HUES64 (cell line): ENCODE measurements at regions not wholly inside any gene's neighbourhood (a gene's known extent, or its start where the extent isn't known, plus 50 kb on each side); places are given as distances from the start of the nearest gene placed in this dataset.
"Not testable (repeated sequence)": the region's sequence is repeated elsewhere in the genome, so short reads cannot be mapped to it uniquely, and the experiment has no call there.

Source experiments
- H3K27ac ChIP-seq: 2 replicates; pipeline ENCODE4 v1.7.0; 2013; ENCODE audit warnings: low read depth, low read length, inconsistent platforms
- H3K27me3 ChIP-seq: 2 replicates; pipeline ENCODE4 v1.6.1; 2013; ENCODE audit warnings: mild to moderate bottlenecking, low read length; ENCODE audit not compliant: insufficient read depth
- H3K36me3 ChIP-seq: 2 replicates; pipeline ENCODE4 v1.6.1; 2013; ENCODE audit warnings: mild to moderate bottlenecking, low read length; ENCODE audit not compliant: insufficient read depth
- H3K4me1 ChIP-seq: 2 replicates; pipeline ENCODE4 v1.6.1; 2013; ENCODE audit warnings: mild to moderate bottlenecking, low read length, moderate library complexity; ENCODE audit not compliant: insufficient read depth
- H3K4me3 ChIP-seq: 2 replicates; pipeline ENCODE4 v1.5.1; 2013; ENCODE audit warnings: mild to moderate bottlenecking, low read length, moderate library complexity
- H3K9ac ChIP-seq: 2 replicates; pipeline ENCODE4 v1.6.1; 2013; ENCODE audit warnings: mild to moderate bottlenecking, low read depth, low read length
- H3K9me3 ChIP-seq: 2 replicates; pipeline ENCODE4 v1.6.1; 2013; ENCODE audit warnings: low read depth, low read length; ENCODE audit not compliant: insufficient read depth
- WGBS: fragments of 150-250, 120-280 bp; methylation state at CpG from one replicate; pipeline ENCODE4 v1.1.7; 2013; ENCODE audit warnings: missing lambda C conversion rate; 5-methylcytosine and 5-hydroxymethylcytosine counted together

DNA sequence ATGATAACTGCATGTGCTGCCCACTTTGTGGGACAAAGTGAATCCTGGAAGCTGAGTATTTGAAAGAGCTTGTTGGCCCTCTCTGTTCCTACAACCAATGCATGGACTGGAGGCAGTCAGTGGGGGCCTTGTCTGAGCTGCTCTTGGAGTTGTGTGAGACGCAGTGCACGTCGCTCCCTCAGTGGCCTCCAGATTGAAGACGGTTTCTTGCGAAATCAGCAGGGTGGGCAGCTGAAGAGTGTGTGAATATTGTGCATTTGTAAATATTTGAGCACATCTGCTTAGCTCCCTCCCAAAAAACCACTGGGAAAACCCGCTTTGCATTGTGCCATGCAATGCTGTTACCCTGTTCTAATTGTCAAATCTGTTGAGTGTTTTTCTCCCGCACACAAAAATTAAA lies 782.8 kb downstream of the PLCL1 start:
- Histone ChIP-seq H3K9me3 (no peaks in the 10 kb centered on the region), H3K4me1 (no peaks in the 10 kb centered on the region), H3K9ac (no peak overlapping the region), H3K36me3 (no peaks in the 10 kb centered on the region), H3K27ac (no peak overlapping the region), H3K27me3 (no peaks in the 10 kb centered on the region), H3K4me3 (no peak overlapping the region)
- WGBS, result 92% methylated on average over 7 of the region's 7 CpGs

- H3K4me1 ChIP-seq, result no peaks in the 10 kb centered on the region
- H3K4me3 ChIP-seq, result no peak overlapping the region
- WGBS, result 78% methylated on average over 4 of the region's 4 CpGs
- H3K9ac ChIP-seq, result no peak overlapping the region
- no peak overlapping the region for H3K27ac ChIP-seq
- H3K27me3 ChIP-seq, result no peaks in the 10 kb centered on the region
- H3K36me3 ChIP-seq, result no peaks in the 10 kb centered on the region
- H3K9me3 ChIP-seq, result no peaks in the 10 kb centered on the region
Measured at GRCh38 chr2:198571393-198571792, 767.0 kb downstream of the PLCL1 start.

- no peaks in the 10 kb centered on the region for H3K4me1 ChIP-seq
- WGBS, result 100% methylated on average over 1 of the region's 2 CpGs
- H3K4me3 ChIP-seq, result no peak overlapping the region
Measured at GRCh38 chr2:198558176-198558575, 753.8 kb downstream of the PLCL1 start.

GRCh38 chr2:198546122-198546521 lies 741.7 kb downstream of the PLCL1 start:
- H3K36me3 ChIP-seq, result no peaks in the 10 kb centered on the region
- no peak overlapping the region for H3K9ac ChIP-seq
- H3K9me3 ChIP-seq, result no peaks in the 10 kb centered on the region
- 93% methylated on average over 2 of the region's 2 CpGs for WGBS
- no peaks in the 10 kb centered on the region for H3K4me1 ChIP-seq
- H3K27me3 ChIP-seq, result no peaks in the 10 kb centered on the region
- H3K27ac ChIP-seq, result no peak overlapping the region
- no peak overlapping the region for H3K4me3 ChIP-seq

More at GRCh38 chr2:198558176-198558575, 753.8 kb downstream of the PLCL1 start:
- peaks cover 10% of the 10 kb centered on the region; the same call in 1 of the 2 replicates for H3K9me3 ChIP-seq
- H3K36me3 ChIP-seq, result no peaks in the 10 kb centered on the region
- no peak overlapping the region for H3K9ac ChIP-seq
- H3K27me3 ChIP-seq, result no peaks in the 10 kb centered on the region
- no peak overlapping the region for H3K27ac ChIP-seq

GRCh38 chr2:198545411-198545810 lies 741.0 kb downstream of the PLCL1 start:
- H3K4me3 ChIP-seq, result no peak overlapping the region
- H3K9me3 ChIP-seq, result no peaks in the 10 kb centered on the region
- no peak overlapping the region for H3K9ac ChIP-seq
- WGBS, result 80% methylated on average over 2 of the region's 3 CpGs
- H3K27ac ChIP-seq, result no peak overlapping the region
- no peaks in the 10 kb centered on the region for H3K4me1 ChIP-seq
- H3K27me3 ChIP-seq, result no peaks in the 10 kb centered on the region
- no peaks in the 10 kb centered on the region for H3K36me3 ChIP-seq

- Histone ChIP-seq H3K9me3 (no peaks in the 10 kb centered on the region), H3K9ac (no peak overlapping the region), H3K4me1 (no peaks in the 10 kb centered on the region), H3K36me3 (no peaks in the 10 kb centered on the region), H3K27ac (no peak overlapping the region), H3K27me3 (no peaks in the 10 kb centered on the region), H3K4me3 (no peak overlapping the region)
- no CpG with 5 or more reads among the region's 1 CpG for WGBS
Measured at GRCh38 chr2:198544461-198544860, 740.1 kb downstream of the PLCL1 start.

DNA sequence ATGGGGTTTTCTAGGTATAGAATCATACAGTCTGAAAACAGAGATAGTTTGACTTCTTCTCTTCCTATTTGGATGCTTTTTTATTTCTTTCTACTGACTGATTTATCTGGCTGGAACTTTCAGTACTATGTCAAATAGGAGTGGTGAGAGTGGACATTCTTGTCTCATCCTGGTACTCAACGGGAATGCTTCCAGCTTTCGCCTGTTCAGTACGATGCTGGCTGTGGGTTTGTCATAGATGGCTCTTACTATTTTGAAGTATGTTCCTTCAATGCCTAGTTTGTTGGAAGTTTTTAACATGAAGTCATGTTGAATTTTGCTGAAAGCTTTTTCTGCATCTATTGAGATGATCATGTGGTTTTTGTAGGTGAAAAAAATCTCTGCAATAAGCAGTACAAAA lies 730.4 kb downstream of the PLCL1 start:
- Histone ChIP-seq H3K27ac (no peak overlapping the region), H3K36me3 (no peaks in the 10 kb centered on the region), H3K9ac (no peak overlapping the region), H3K4me1 (no peaks in the 10 kb centered on the region), H3K4me3 (no peak overlapping the region), H3K9me3 (no peaks in the 10 kb centered on the region), H3K27me3 (no peaks in the 10 kb centered on the region)
- WGBS, result 99% methylated on average over 3 of the region's 3 CpGs

DNA sequence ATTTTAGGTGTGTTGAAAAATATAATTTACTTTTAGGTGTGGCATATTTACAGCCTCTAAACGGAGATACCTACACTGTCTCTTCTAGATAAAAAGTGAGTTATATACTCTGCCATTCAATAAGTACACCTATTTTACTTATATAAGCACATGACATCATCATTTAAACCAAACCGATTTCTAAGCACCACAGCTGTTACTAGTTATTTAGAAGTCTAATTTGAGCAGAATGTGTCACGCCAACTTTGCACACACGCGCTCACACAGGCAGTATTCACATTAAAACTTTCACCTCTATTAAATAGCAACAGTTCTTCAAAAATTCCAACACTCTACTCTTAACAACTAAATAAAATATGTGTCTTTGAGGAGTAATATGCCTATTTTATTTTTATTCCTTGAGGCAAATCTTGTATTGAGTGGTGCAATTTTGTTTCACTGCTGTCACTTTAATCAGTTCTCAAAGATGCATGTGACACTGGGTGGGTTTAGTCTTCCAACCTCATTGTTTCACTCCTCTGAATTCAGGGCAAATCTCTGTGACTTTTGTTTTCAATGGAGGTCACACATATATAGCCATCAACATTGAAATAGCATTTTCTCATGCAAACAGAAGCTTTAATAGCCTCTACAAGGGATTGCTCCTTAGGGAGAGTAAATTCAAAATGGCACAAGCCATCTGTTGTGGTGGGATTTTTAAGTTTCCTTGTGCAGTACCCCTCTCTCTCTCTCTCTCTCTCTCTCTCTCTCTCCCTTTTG lies 721.0 kb downstream of the PLCL1 start:
- H3K9ac ChIP-seq, result no peak overlapping the region
- H3K27ac ChIP-seq, result no peak overlapping the region
- no peak overlapping the region for H3K4me3 ChIP-seq
- no peaks in the 10 kb centered on the region for H3K27me3 ChIP-seq
- 98% methylated on average over 4 of the region's 5 CpGs for WGBS
- H3K4me1 ChIP-seq, result peaks cover 10% of the 10 kb centered on the region; the same call in 1 of the 2 replicates
- no peaks in the 10 kb centered on the region for H3K36me3 ChIP-seq
- no peaks in the 10 kb centered on the region for H3K9me3 ChIP-seq

- no peak overlapping the region for H3K9ac ChIP-seq
- H3K27ac ChIP-seq, result no peak overlapping the region
- H3K27me3 ChIP-seq, result no peaks in the 10 kb centered on the region
- no peaks in the 10 kb centered on the region for H3K9me3 ChIP-seq
- 98% methylated on average over 2 of the region's 2 CpGs for WGBS
- peaks cover 10% of the 10 kb centered on the region; the same call in 1 of the 2 replicates for H3K4me1 ChIP-seq
- no peak overlapping the region for H3K4me3 ChIP-seq
- H3K36me3 ChIP-seq, result no peaks in the 10 kb centered on the region
Measured at GRCh38 chr2:198523710-198524109, 719.3 kb downstream of the PLCL1 start.

DNA sequence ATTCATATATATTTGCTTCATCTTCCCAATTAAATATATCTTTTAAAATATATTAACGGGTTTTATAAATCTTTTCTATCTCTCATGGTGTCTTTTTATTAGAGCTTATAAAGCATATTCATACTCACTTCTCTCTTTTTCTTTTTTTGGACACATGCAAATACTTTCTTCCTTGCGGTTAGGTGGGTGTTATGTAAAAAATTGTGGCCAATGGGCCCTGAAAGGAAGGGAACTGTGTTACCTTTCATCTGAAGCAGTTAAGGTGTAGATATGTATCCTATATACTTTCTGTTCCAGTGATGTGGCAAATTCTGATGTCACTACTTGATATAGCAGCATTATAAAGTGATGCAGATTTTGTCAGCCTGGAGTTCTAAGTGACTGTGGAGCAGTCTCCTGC lies 714.5 kb downstream of the PLCL1 start:
- Histone ChIP-seq H3K4me1 (no peaks in the 10 kb centered on the region), H3K9me3 (no peaks in the 10 kb centered on the region), H3K4me3 (no peak overlapping the region), H3K9ac (no peak overlapping the region), H3K36me3 (no peaks in the 10 kb centered on the region), H3K27ac (no peak overlapping the region), H3K27me3 (no peaks in the 10 kb centered on the region)
- 100% methylated on average over 1 of the region's 2 CpGs for WGBS

DNA sequence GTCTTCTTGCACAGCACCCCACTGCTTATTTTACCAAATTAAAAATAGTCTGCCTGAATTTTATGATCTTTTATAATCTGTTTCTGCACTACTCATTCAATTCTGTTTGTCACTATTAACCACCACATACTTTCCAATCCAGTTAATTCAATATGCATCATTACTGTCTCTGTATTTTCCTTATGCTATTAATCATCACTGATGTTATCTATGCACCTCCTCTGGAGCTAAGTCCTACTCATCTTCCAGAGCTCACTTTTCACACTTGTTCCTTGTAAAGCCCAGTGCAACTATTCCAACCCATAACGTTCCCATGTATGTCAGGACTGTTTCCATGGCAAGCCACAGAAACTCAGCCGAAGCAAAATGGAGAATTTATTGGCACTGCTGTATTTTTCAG lies 713.6 kb downstream of the PLCL1 start:
- no peaks in the 10 kb centered on the region for H3K4me1 ChIP-seq
- no peaks in the 10 kb centered on the region for H3K36me3 ChIP-seq
- no peak overlapping the region for H3K9ac ChIP-seq
- no peak overlapping the region for H3K27ac ChIP-seq
- H3K27me3 ChIP-seq, result no peaks in the 10 kb centered on the region
- no peaks in the 10 kb centered on the region for H3K9me3 ChIP-seq
- WGBS, result 99% methylated on average over 2 of the region's 2 CpGs
- H3K4me3 ChIP-seq, result no peak overlapping the region

DNA sequence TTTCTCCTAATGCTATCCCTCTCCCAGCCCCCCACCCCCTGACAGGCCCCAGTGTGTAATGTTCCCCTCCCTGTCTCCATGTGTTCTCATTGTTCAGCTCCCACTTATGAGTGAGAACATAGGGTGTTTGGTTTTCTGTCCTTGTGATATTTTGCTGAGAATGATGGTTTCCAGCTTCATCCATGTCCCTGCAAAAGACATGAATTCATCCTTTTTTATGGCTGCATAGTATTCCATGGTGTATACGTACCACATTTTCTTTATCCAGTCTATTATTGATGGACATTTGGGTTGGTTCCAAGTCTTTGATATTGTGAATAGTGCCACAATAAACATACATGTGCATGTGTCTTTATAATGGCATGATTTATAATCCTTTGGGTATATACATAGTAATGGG lies 704.2 kb downstream of the PLCL1 start:
- WGBS, result no CpG with 5 or more reads among the region's 1 CpG
- H3K36me3 ChIP-seq, H3K4me3 ChIP-seq, H3K9me3 ChIP-seq, H3K4me1 ChIP-seq, H3K27me3 ChIP-seq, H3K9ac ChIP-seq, H3K27ac ChIP-seq: not testable (repeated sequence)
